ENCODE measurements at regions not wholly inside any gene's neighbourhood (a gene's known extent, or its start where the extent isn't known, plus 50 kb on each side); places are given as distances from the start of the nearest gene placed in this dataset.

- Histone ChIP-seq H3K4me3 (ENCODE audit: low read length in 2 of 2) (no peak overlapping the region), H3K27me3 (ENCODE audit: control insufficient read depth in 2 of 2, insufficient read depth in 1 of 2, low read length in 1 of 2) (peaks cover 0 to 3% of the 10 kb centered on the region in 2 donors), H3K27ac (ENCODE audit: low read depth in 1 of 2, low read length in 1 of 2) (no peak overlapping the region), H3K4me1 (ENCODE audit: control insufficient read depth in 2 of 2, insufficient read depth in 2 of 2, low read length in 2 of 2) (no peaks in the 10 kb centered on the region), H3K36me3 (ENCODE audit: control insufficient read depth in 2 of 2, insufficient read depth in 2 of 2, low read length in 1 of 2) (no peaks in the 10 kb centered on the region), H3K9me3 (ENCODE audit: control insufficient read depth in 2 of 2, insufficient read depth in 1 of 2, low read length in 1 of 2) (no peaks in the 10 kb centered on the region)
- no peak for DNase-seq (ENCODE audit: low read depth in 6 of 9, low spot score in 9 of 9)
- WGBS: 96% methylated on average over 7 of the region's 7 CpGs
Measured at GRCh38 chr9:113661074-113661473, 197.5 kb downstream of the RGS3 start.

GRCh38 chr9:113664181-113664875 is 200.8 kb downstream of the RGS3 start:
- WGBS: 91% methylated on average over 16 of the region's 16 CpGs
- no peaks in the 10 kb centered on the region for H3K4me1 ChIP-seq (ENCODE audit: control insufficient read depth in 2 of 2, insufficient read depth in 2 of 2, low read length in 2 of 2)
- no peaks in the 10 kb centered on the region for H3K36me3 ChIP-seq (ENCODE audit: control insufficient read depth in 2 of 2, insufficient read depth in 2 of 2, low read length in 1 of 2)
- no peak overlapping the region for H3K27ac ChIP-seq (ENCODE audit: low read depth in 1 of 2, low read length in 1 of 2)
- H3K4me3 ChIP-seq (ENCODE audit: low read length in 2 of 2): no peak overlapping the region
- H3K27me3 ChIP-seq (ENCODE audit: control insufficient read depth in 2 of 2, insufficient read depth in 1 of 2, low read length in 1 of 2): peaks cover 0 to 3% of the 10 kb centered on the region in 2 donors
- DNase-seq (ENCODE audit: low read depth in 6 of 9, low spot score in 9 of 9): no peak
- H3K9me3 ChIP-seq (ENCODE audit: control insufficient read depth in 2 of 2, insufficient read depth in 1 of 2, low read length in 1 of 2): no peaks in the 10 kb centered on the region

DNA sequence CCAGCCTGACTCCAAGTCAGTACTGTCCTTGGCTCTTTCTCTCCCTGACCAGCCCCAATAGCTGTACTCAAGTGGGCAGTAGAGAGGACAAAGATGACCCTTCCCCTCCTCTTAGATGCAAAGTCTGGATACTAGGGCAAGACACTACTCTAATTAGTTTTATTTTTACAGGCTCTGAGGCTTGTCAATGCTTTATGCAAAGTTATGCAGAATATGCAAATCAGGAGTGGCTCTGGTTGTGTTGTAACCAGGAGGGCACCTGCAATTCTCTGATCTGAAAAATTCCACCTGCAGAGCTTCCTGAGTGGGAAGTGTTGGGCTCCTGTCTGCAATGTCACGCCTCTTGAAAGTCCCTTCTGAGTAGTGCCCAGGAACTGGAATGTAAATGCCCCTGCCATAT is 201.5 kb downstream of the RGS3 start:
- WGBS: 95% methylated on average over 1 of the region's 1 CpG
- H3K9me3 ChIP-seq (ENCODE audit: control insufficient read depth in 2 of 2, insufficient read depth in 1 of 2, low read length in 1 of 2): no peaks in the 10 kb centered on the region
- no peak for DNase-seq (ENCODE audit: low read depth in 6 of 9, low spot score in 9 of 9)
- H3K4me1 ChIP-seq (ENCODE audit: control insufficient read depth in 2 of 2, insufficient read depth in 2 of 2, low read length in 2 of 2): no peaks in the 10 kb centered on the region
- H3K4me3 ChIP-seq (ENCODE audit: low read length in 2 of 2): no peak overlapping the region
- H3K27me3 ChIP-seq (ENCODE audit: control insufficient read depth in 2 of 2, insufficient read depth in 1 of 2, low read length in 1 of 2): peaks cover 0 to 3% of the 10 kb centered on the region in 2 donors
- H3K27ac ChIP-seq (ENCODE audit: low read depth in 1 of 2, low read length in 1 of 2): no peak overlapping the region
- H3K36me3 ChIP-seq (ENCODE audit: control insufficient read depth in 2 of 2, insufficient read depth in 2 of 2, low read length in 1 of 2): no peaks in the 10 kb centered on the region

DNA sequence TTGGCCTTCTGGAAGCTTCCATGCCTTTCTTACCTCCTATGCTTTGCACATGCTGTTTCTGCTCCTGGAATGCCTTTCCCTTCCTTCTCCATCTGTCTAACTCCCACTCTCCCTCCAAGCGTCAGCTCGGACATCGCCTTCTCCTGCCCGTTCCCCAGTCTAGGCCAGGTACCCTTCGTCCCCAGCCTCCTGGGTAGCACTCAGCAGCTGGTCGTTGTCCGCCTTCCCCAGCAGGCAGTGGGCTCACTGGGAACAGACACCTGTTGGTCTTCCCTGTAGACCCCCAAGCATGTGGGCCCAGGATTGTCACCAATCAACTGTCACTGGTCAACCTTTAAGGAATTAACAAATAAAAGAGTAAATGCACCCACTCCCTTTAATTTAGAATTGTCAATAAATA is 202.2 kb downstream of the RGS3 start:
- no peaks in the 10 kb centered on the region for H3K27me3 ChIP-seq (ENCODE audit: control insufficient read depth in 2 of 2, insufficient read depth in 1 of 2, low read length in 1 of 2)
- H3K36me3 ChIP-seq (ENCODE audit: control insufficient read depth in 2 of 2, insufficient read depth in 2 of 2, low read length in 1 of 2): no peaks in the 10 kb centered on the region
- no peak for DNase-seq (ENCODE audit: low read depth in 6 of 9, low spot score in 9 of 9)
- no peaks in the 10 kb centered on the region for H3K9me3 ChIP-seq (ENCODE audit: control insufficient read depth in 2 of 2, insufficient read depth in 1 of 2, low read length in 1 of 2)
- H3K27ac ChIP-seq (ENCODE audit: low read depth in 1 of 2, low read length in 1 of 2): no peak overlapping the region
- H3K4me1 ChIP-seq (ENCODE audit: control insufficient read depth in 2 of 2, insufficient read depth in 2 of 2, low read length in 2 of 2): no peaks in the 10 kb centered on the region
- WGBS: 97% methylated on average over 7 of the region's 7 CpGs
- H3K4me3 ChIP-seq (ENCODE audit: low read length in 2 of 2): no peak overlapping the region

DNA sequence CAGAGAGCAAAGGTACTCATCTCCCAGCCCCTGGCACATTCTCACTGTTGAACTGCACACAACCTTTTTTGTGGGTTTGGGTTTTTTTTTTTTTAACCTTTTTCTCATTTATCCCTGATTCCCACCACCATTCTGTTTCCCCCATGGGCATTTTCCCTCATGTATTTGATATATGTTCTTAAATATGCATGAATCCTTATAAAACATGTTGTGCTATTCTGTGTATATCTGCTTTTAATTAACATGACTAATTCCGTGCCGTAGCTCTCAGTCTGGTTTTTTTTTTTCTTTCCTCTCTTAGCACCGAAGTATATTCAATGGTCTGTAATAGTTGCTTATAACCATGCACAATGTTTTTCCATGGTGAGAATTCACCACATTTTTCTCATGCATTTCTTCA is 204.5 kb downstream of the RGS3 start:
- H3K9me3 ChIP-seq (ENCODE audit: control insufficient read depth in 2 of 2, insufficient read depth in 1 of 2, low read length in 1 of 2): no peaks in the 10 kb centered on the region
- no peak for DNase-seq (ENCODE audit: low read depth in 6 of 9, low spot score in 9 of 9)
- no peak overlapping the region for H3K4me3 ChIP-seq (ENCODE audit: low read length in 2 of 2)
- no peaks in the 10 kb centered on the region for H3K4me1 ChIP-seq (ENCODE audit: control insufficient read depth in 2 of 2, insufficient read depth in 2 of 2, low read length in 2 of 2)
- H3K27me3 ChIP-seq (ENCODE audit: control insufficient read depth in 2 of 2, insufficient read depth in 1 of 2, low read length in 1 of 2): peaks cover 0 to 2% of the 10 kb centered on the region in 2 donors
- no peak overlapping the region for H3K27ac ChIP-seq (ENCODE audit: low read depth in 1 of 2, low read length in 1 of 2)
- H3K36me3 ChIP-seq (ENCODE audit: control insufficient read depth in 2 of 2, insufficient read depth in 2 of 2, low read length in 1 of 2): no peaks in the 10 kb centered on the region
- WGBS: 95% methylated on average over 3 of the region's 3 CpGs

DNA sequence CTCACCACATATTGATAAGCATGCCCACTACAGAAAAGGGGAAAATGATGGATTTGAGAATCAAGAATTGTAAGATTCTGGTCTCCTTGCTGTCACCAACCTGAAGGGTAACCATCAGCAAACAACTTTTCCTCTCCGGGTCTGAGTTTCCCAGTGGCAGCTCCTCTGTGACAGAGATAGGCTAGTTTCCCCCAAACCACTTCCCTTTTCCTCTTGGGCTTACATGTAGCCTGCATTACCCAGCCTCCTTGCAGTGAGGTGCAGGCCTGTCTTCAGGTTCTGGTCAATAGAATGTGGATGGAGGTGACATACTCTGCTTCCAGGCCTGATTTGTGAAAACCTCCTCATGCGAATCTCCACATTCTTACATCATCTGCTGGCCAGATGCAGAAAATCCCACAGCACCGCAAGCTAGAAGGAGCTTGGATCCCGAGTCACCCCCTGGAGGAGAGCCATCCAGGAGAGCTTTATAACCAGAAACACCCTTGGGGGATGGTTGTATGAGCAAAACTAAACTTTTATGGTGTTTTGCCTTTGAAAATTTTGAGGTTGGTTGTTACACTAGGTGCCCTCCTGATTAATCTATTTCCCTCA is 206.1 kb downstream of the RGS3 start:
- no peaks in the 10 kb centered on the region for H3K4me1 ChIP-seq (ENCODE audit: control insufficient read depth in 2 of 2, insufficient read depth in 2 of 2, low read length in 2 of 2)
- H3K27me3 ChIP-seq (ENCODE audit: control insufficient read depth in 2 of 2, insufficient read depth in 1 of 2, low read length in 1 of 2): peaks cover 0 to 2% of the 10 kb centered on the region in 2 donors
- no peaks in the 10 kb centered on the region for H3K9me3 ChIP-seq (ENCODE audit: control insufficient read depth in 2 of 2, insufficient read depth in 1 of 2, low read length in 1 of 2)
- H3K27ac ChIP-seq (ENCODE audit: low read depth in 1 of 2, low read length in 1 of 2): no peak overlapping the region
- no peak for DNase-seq (ENCODE audit: low read depth in 6 of 9, low spot score in 9 of 9)
- no peak overlapping the region for H3K4me3 ChIP-seq (ENCODE audit: low read length in 2 of 2)
- no peaks in the 10 kb centered on the region for H3K36me3 ChIP-seq (ENCODE audit: control insufficient read depth in 2 of 2, insufficient read depth in 2 of 2, low read length in 1 of 2)
- 95% methylated on average over 4 of the region's 4 CpGs for WGBS

DNA sequence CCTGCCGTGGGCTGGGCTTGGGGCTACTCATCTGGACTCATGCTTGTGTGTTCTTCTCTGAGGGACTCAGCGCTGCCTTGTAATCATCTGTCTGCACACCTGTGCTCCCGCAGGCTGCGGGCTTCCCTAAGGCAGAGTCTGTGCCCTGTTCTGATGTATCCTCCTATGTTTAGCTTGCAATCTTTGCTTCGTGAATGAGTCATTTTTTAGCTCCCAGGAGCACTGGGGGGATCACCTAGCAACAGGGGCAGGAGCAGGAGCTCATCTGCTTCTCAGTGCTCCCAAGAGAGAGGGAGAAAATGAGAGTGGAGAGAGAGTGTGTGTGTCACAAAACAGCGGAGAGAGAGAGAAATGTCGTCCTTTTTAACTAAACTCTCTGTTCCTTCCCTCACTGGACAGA is 202.4 kb upstream of the ZNF618 start:
- Histone ChIP-seq H3K4me1 (ENCODE audit: control insufficient read depth in 2 of 2, insufficient read depth in 2 of 2, low read length in 2 of 2) (no peaks in the 10 kb centered on the region), H3K9me3 (ENCODE audit: control insufficient read depth in 2 of 2, insufficient read depth in 1 of 2, low read length in 1 of 2) (no peaks in the 10 kb centered on the region), H3K4me3 (ENCODE audit: low read length in 2 of 2) (no peak overlapping the region), H3K27me3 (ENCODE audit: control insufficient read depth in 2 of 2, insufficient read depth in 1 of 2, low read length in 1 of 2) (peaks cover 0 to 7% of the 10 kb centered on the region in 2 donors), H3K27ac (ENCODE audit: low read depth in 1 of 2, low read length in 1 of 2) (no peak overlapping the region), H3K36me3 (ENCODE audit: control insufficient read depth in 2 of 2, insufficient read depth in 2 of 2, low read length in 1 of 2) (no peaks in the 10 kb centered on the region)
- no peak for DNase-seq (ENCODE audit: low read depth in 6 of 9, low spot score in 9 of 9)
- WGBS: 92% methylated on average over 7 of the region's 7 CpGs

GRCh38 chr9:113674436-113674835 is 201.7 kb upstream of the ZNF618 start:
- Histone ChIP-seq H3K27ac (ENCODE audit: low read depth in 1 of 2, low read length in 1 of 2) (no peak overlapping the region), H3K27me3 (ENCODE audit: control insufficient read depth in 2 of 2, insufficient read depth in 1 of 2, low read length in 1 of 2) (peaks cover 0 to 7% of the 10 kb centered on the region in 2 donors), H3K4me1 (ENCODE audit: control insufficient read depth in 2 of 2, insufficient read depth in 2 of 2, low read length in 2 of 2) (no peaks in the 10 kb centered on the region), H3K36me3 (ENCODE audit: control insufficient read depth in 2 of 2, insufficient read depth in 2 of 2, low read length in 1 of 2) (no peaks in the 10 kb centered on the region), H3K4me3 (ENCODE audit: low read length in 2 of 2) (no peak overlapping the region), H3K9me3 (ENCODE audit: control insufficient read depth in 2 of 2, insufficient read depth in 1 of 2, low read length in 1 of 2) (no peaks in the 10 kb centered on the region)
- DNase-seq (ENCODE audit: low read depth in 6 of 9, low spot score in 9 of 9): no peak
- WGBS: 91% methylated on average over 6 of the region's 6 CpGs

DNA sequence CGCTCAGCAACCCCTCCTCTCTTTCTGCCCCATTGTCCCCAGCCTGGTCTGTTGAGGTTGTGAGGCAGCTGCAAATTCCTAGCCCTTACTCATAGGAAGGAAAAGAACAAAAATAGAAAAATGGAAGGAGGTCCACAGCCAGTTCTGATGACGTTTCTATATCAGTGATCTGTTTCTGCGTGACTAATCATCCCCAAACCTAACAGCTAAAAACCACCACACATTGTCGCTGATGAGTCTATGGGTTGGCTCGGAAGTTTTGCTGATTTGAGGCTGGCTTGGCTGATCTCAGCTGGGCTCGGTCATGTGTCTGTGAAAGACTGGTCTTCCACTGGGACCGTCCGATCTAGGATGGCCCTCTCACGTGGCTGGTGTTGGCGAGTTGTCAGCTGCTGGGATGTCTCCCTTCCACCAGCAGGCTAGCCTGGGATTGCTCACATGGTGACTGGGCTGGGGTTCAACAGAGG is 200.6 kb upstream of the ZNF618 start:
- Histone ChIP-seq H3K4me1 (ENCODE audit: control insufficient read depth in 2 of 2, insufficient read depth in 2 of 2, low read length in 2 of 2) (no peaks in the 10 kb centered on the region), H3K9me3 (ENCODE audit: control insufficient read depth in 2 of 2, insufficient read depth in 1 of 2, low read length in 1 of 2) (no peaks in the 10 kb centered on the region), H3K36me3 (ENCODE audit: control insufficient read depth in 2 of 2, insufficient read depth in 2 of 2, low read length in 1 of 2) (no peaks in the 10 kb centered on the region), H3K4me3 (ENCODE audit: low read length in 2 of 2) (no peak overlapping the region), H3K27ac (ENCODE audit: low read depth in 1 of 2, low read length in 1 of 2) (no peak overlapping the region), H3K27me3 (ENCODE audit: control insufficient read depth in 2 of 2, insufficient read depth in 1 of 2, low read length in 1 of 2) (peaks cover 0 to 7% of the 10 kb centered on the region in 2 donors)
- 86% methylated on average over 10 of the region's 10 CpGs for WGBS
- DNase-seq (ENCODE audit: low read depth in 6 of 9, low spot score in 9 of 9): no peak

Data from thymus (tissue), 11 donors.